Astrocyte (in vitro differentiated cells and primary cell): ENCODE measurements at regions not wholly inside any gene's neighbourhood (a gene's known extent, or its start where the extent isn't known, plus 50 kb on each side); places are given as distances from the start of the nearest gene placed in this dataset.

ENCODE experiments used
- CTCF ChIP-seq: IDR thresholded peaks from 2 replicates; pipeline ENCODE4 v1.5.1; 2011; ENCODE audit warnings: low read depth, mild to moderate bottlenecking, inconsistent platforms, low read length, moderate library complexity; ENCODE audit not compliant: insufficient read depth
- EZH2 ChIP-seq: IDR thresholded peaks from 2 replicates; pipeline ENCODE4 v1.6.1; 2012; ENCODE audit warnings: mild to moderate bottlenecking, low read length, inconsistent platforms; ENCODE audit not compliant: insufficient read depth

DNA sequence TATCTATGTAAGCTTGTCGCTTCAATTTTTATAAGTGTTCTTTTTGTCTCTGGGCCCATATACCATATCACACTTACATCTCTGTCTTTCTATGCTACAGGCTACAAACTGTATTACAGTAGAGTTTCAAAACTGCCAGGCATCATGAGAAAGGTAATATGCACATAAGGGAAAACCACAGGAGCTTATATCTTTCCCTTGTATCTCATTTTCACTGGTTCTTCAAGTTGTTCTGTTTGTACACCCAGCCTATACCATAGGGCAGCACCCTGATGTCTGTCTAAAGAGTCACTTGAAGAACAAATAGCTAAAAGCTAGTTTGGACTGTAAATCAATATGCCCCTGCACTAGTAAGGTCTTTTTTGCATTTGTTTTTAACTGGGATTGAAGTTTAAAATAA is 366.7 kb downstream of the FIGN start:
- no peak for TF ChIP-seq CTCF
- no peak for TF ChIP-seq EZH2
